ENCODE measurements at regions not wholly inside any gene's neighbourhood (a gene's known extent, or its start where the extent isn't known, plus 50 kb on each side); places are given as distances from the start of the nearest gene placed in this dataset.

DNA sequence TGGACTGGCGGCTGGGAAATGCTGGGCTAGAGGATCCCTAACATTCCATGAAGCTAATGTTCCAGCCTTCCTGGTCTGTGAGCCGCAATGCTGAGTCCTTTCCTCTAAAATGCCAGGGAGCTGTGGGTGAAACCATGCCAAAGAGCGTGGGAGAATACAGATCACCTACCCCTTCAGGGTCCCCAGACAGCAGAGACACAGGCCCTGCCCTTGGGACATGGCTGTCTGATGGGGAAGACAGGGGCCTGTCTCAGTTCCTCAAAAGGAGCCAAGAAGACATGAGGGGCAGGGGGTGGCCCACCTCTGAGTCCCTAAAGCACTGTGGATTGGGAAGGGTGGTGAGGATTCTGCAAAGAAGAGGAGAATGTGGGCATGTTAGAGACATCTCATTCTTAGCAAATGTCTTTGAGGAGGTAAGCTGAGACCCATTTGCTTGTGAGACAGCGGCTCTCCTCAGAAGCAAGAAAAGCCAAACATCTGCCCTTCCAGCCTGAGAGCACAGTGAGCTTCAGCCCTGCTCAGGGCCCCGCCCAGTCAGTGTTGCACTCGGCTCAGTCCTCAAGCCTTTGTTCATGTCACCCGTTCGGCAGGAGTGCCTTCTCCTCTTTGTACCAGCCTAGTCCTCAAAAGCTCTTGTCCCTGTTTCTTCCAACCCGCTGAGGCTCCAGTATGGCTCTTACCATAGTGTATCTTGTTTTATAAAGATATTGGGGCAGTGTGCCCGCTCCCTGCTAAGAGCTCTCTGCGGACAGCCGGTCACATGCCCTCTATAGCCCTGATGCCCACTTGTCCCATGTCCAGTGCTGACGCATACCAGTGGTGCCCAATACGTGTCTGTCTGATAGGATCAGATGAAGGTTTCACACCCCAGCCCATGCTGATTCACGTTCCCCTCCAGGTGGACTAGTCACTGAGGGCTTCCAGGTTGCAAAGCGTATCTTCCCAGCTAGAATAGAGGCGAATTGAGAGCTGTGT is 286.2 kb downstream of the CYP26B1 start:
- TF ChIP-seq CTCF (IDR thresholded peaks at IDR 0.05) (no peak), POLR2AphosphoS5 (IDR thresholded peaks at IDR 0.05) (no peak)
